CD1c-positive myeloid dendritic cell (primary cell): ENCODE measurements at regions not wholly inside any gene's neighbourhood (a gene's known extent, or its start where the extent isn't known, plus 50 kb on each side); places are given as distances from the start of the nearest gene placed in this dataset.
"Not testable (repeated sequence)": the region's sequence is repeated elsewhere in the genome, so short reads cannot be mapped to it uniquely, and the experiment has no call there.

ENCODE experiments used
- DNase-seq: peaks from one replicate; pipeline ENCODE4 v3.0.0-alpha.2; 2016; ENCODE audit errors: extremely low spot score

GRCh38 chr13:50526661-50527071 is 316.8 kb downstream of the DLEU7 start:
- DNase-seq = no peak

GRCh38 chr13:50527188-50527587 is 316.3 kb downstream of the DLEU7 start:
- no peak for DNase-seq

GRCh38 chr13:50527612-50528509 is 315.6 kb downstream of the DLEU7 start:
- no peak for DNase-seq

GRCh38 chr13:50529154-50529882 is 314.2 kb downstream of the DLEU7 start:
- DNase-seq = peak; percentile 39

- peak; percentile 37 for DNase-seq
Observed at GRCh38 chr13:50531917-50532899, 311.3 kb downstream of the DLEU7 start.

- no peak for DNase-seq
Observed at GRCh38 chr13:50535050-50535449, 308.4 kb downstream of the DLEU7 start.

GRCh38 chr13:50537029-50537428 is 306.5 kb downstream of the DLEU7 start:
- no peak for DNase-seq

GRCh38 chr13:50539791-50540530 is 303.5 kb downstream of the DLEU7 start:
- no peak for DNase-seq

- DNase-seq = no peak
Observed at GRCh38 chr13:50543141-50543540, 300.4 kb downstream of the DLEU7 start.

- DNase-seq = no peak
Observed at GRCh38 chr13:50543782-50544181, 299.7 kb downstream of the DLEU7 start.

- no peak for DNase-seq
Observed at GRCh38 chr13:50544211-50544610, 299.3 kb downstream of the DLEU7 start.

- DNase-seq = not testable (repeated sequence)
Observed at GRCh38 chr13:50547175-50547574, 296.3 kb downstream of the DLEU7 start.

GRCh38 chr13:50548586-50548985 is 294.9 kb downstream of the DLEU7 start:
- DNase-seq = peak; percentile 23

- no peak for DNase-seq
Observed at GRCh38 chr13:50549221-50549942, 294.1 kb downstream of the DLEU7 start.

GRCh38 chr13:50550151-50550550 is 293.3 kb downstream of the DLEU7 start:
- DNase-seq = no peak

- DNase-seq = no peak
Observed at GRCh38 chr13:50552424-50552966, 291.0 kb downstream of the DLEU7 start.

GRCh38 chr13:50561739-50562138 is 281.8 kb downstream of the DLEU7 start:
- DNase-seq = no peak

GRCh38 chr13:50566646-50567045 is 276.8 kb downstream of the DLEU7 start:
- DNase-seq = no peak

GRCh38 chr13:50572129-50572528 is 271.4 kb downstream of the DLEU7 start:
- DNase-seq = no peak

- DNase-seq = no peak
Observed at GRCh38 chr13:50573066-50573465, 270.4 kb downstream of the DLEU7 start.
